Osteoblast (primary cell): ENCODE measurements at regions not wholly inside any gene's neighbourhood (a gene's known extent, or its start where the extent isn't known, plus 50 kb on each side); places are given as distances from the start of the nearest gene placed in this dataset.

ENCODE experiments used
- DNase-seq: peaks from one replicate; pipeline ENCODE4 v3.0.0; 2011; ENCODE audit warnings: low spot score, mixed read lengths; ENCODE audit not compliant: insufficient read length; ENCODE audit errors: missing footprints
- H2AFZ ChIP-seq: 2 replicates; pipeline ENCODE4 v1.6.0; 2011; ENCODE audit warnings: mild to moderate bottlenecking, low read length
- H3K27ac ChIP-seq: 2 replicates; pipeline ENCODE4 v1.5.1; 2011; ENCODE audit warnings: mild to moderate bottlenecking, low read depth, low read length, moderate library complexity
- H3K27me3 ChIP-seq: 2 replicates; pipeline ENCODE4 v1.6.0; 2012; ENCODE audit warnings: mild to moderate bottlenecking, control low read depth, inconsistent platforms, low read length, moderate library complexity; ENCODE audit not compliant: insufficient read depth
- H3K36me3 ChIP-seq: 2 replicates; pipeline ENCODE4 v1.5.1; 2011; ENCODE audit warnings: mild to moderate bottlenecking, low read length, control low read depth, moderate library complexity; ENCODE audit not compliant: insufficient read depth
- H3K4me1 ChIP-seq: 2 replicates; pipeline ENCODE4 v1.5.1; 2011; ENCODE audit warnings: mild to moderate bottlenecking, low read length, control low read depth, moderate library complexity; ENCODE audit not compliant: insufficient read depth
- H3K4me2 ChIP-seq: 2 replicates; pipeline ENCODE4 v1.6.0; 2011; ENCODE audit warnings: mild to moderate bottlenecking, low read length; ENCODE audit not compliant: insufficient read depth
- H3K4me3 ChIP-seq: fragments of 200-600 bp; sonication (generic); 3 replicates; pipeline ENCODE4 v1.5.1; 2012; ENCODE audit warnings: mild to moderate bottlenecking, low read length, inconsistent platforms; ENCODE audit not compliant: insufficient read depth
- H3K79me2 ChIP-seq: 2 replicates; pipeline ENCODE4 v1.6.0; 2012; ENCODE audit warnings: mild to moderate bottlenecking, low read length, control low read depth, inconsistent platforms; ENCODE audit not compliant: insufficient read depth
- H3K9me3 ChIP-seq: 2 replicates; pipeline ENCODE4 v1.5.1; 2011; ENCODE audit warnings: low read depth, low read length, control low read depth
- H4K20me1 ChIP-seq: 2 replicates; pipeline ENCODE4 v1.6.0; 2012; ENCODE audit warnings: mild to moderate bottlenecking, low read length, control low read depth; ENCODE audit not compliant: insufficient read depth
- TF ChIP-seq, protein P1 (sequence below): IDR thresholded peaks from 2 replicates; pipeline ENCODE4 v1.5.1; 2011; ENCODE audit warnings: mild to moderate bottlenecking, low read depth, low read length, moderate library complexity; ENCODE audit errors: extremely low read depth

GRCh38 chr5:145586661-145587307 is 248.4 kb downstream of the PRELID2 start:
- no peaks in the 10 kb centered on the region for H4K20me1 ChIP-seq
- H2AFZ ChIP-seq: no peak overlapping the region
- DNase-seq: no peak
- no peaks in the 10 kb centered on the region for H3K36me3 ChIP-seq
- H3K9me3 ChIP-seq: no peaks in the 10 kb centered on the region
- H3K4me3 ChIP-seq: no peak overlapping the region
- H3K79me2 ChIP-seq: no peaks in the 10 kb centered on the region
- H3K4me2 ChIP-seq: no peak overlapping the region
- peaks cover 18% of the 10 kb centered on the region for H3K4me1 ChIP-seq
- TF ChIP-seq, protein P1, sequence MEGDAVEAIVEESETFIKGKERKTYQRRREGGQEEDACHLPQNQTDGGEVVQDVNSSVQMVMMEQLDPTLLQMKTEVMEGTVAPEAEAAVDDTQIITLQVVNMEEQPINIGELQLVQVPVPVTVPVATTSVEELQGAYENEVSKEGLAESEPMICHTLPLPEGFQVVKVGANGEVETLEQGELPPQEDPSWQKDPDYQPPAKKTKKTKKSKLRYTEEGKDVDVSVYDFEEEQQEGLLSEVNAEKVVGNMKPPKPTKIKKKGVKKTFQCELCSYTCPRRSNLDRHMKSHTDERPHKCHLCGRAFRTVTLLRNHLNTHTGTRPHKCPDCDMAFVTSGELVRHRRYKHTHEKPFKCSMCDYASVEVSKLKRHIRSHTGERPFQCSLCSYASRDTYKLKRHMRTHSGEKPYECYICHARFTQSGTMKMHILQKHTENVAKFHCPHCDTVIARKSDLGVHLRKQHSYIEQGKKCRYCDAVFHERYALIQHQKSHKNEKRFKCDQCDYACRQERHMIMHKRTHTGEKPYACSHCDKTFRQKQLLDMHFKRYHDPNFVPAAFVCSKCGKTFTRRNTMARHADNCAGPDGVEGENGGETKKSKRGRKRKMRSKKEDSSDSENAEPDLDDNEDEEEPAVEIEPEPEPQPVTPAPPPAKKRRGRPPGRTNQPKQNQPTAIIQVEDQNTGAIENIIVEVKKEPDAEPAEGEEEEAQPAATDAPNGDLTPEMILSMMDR: no peak
- no peak overlapping the region for H3K27ac ChIP-seq
- H3K27me3 ChIP-seq: no peaks in the 10 kb centered on the region

GRCh38 chr5:145585443-145586148 is 249.5 kb downstream of the PRELID2 start:
- no peak overlapping the region for H3K4me2 ChIP-seq
- TF ChIP-seq, protein P1: no peak
- H2AFZ ChIP-seq: no peak overlapping the region
- no peak overlapping the region for H3K27ac ChIP-seq
- peaks cover 18% of the 10 kb centered on the region for H3K4me1 ChIP-seq
- no peak overlapping the region for H3K4me3 ChIP-seq
- no peaks in the 10 kb centered on the region for H3K79me2 ChIP-seq
- H3K36me3 ChIP-seq: no peaks in the 10 kb centered on the region
- DNase-seq: no peak
- no peaks in the 10 kb centered on the region for H3K27me3 ChIP-seq
- H4K20me1 ChIP-seq: no peaks in the 10 kb centered on the region
- no peaks in the 10 kb centered on the region for H3K9me3 ChIP-seq

DNA sequence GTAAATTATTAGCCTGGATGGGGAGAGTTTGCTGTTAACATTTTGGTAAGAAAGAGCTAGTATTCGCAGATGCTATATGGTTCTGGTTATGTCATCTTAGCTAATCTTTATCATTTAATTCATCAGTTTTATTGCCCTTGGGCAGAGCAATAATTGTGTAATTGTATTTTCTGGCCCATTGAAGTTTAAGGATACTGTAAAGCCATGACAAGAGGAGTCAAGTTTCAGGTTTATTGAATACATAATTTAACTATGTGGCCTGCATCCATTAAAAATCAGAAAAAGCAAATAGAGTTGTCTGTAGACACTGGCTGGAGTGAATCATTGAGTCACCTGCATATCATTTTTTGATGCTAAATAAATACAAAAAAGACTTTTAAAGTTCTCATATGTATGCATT is 255.8 kb downstream of the PRELID2 start:
- Histone ChIP-seq H3K27ac (no peak overlapping the region), H3K27me3 (no peaks in the 10 kb centered on the region), H4K20me1 (no peaks in the 10 kb centered on the region), H3K4me3 (no peak overlapping the region), H2AFZ (no peak overlapping the region), H3K79me2 (no peaks in the 10 kb centered on the region), H3K4me2 (no peak overlapping the region), H3K4me1 (no peaks in the 10 kb centered on the region), H3K36me3 (no peaks in the 10 kb centered on the region), H3K9me3 (no peaks in the 10 kb centered on the region)
- TF ChIP-seq, protein P1: no peak
- DNase-seq: no peak

DNA sequence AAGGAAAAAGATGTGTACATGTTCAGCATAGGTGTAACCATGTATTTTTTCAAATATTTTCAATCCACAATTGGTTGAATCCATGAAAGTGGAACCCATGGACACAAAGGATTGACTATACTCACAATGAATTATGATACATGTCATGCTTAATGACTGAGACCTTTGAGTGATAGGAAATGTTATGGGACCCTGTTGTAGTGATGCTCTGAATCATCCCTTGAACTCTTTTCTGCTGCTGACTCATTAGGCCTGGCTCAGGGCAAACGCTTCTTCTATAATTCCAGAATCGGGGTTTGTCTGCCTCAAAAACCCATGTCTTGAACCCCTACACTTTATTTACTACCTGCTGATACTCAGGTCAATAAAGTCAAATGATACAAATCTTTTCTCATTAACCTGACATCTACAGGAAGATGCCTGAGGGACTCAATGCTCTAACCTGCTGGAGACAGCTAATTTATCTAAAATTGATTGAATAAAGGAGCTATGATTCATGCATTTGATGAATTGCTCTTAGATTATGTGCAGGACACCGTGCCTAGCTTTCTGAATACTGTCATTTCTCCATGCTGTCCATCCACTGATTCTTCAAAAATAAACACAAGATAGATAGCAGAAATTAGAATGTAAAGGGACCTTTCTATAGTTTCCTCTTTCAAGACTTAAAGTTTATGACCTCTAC is 260.1 kb downstream of the PRELID2 start:
- Histone ChIP-seq H3K4me2 (no peak overlapping the region), H3K36me3 (no peaks in the 10 kb centered on the region), H3K9me3 (no peaks in the 10 kb centered on the region), H3K27me3 (no peaks in the 10 kb centered on the region), H3K4me3 (no peak overlapping the region), H2AFZ (no peak overlapping the region), H3K79me2 (no peaks in the 10 kb centered on the region), H4K20me1 (no peaks in the 10 kb centered on the region), H3K27ac (no peak overlapping the region), H3K4me1 (no peaks in the 10 kb centered on the region)
- TF ChIP-seq, protein P1: no peak
- no peak for DNase-seq
